Natural killer cell treated with Interleukin-12 subunit alpha and Interleukin-12 subunit beta and Interleukin-15 and Interleukin-18, amount 100 ng/mL, for 72 hours (primary cell): ENCODE measurements at regions not wholly inside any gene's neighbourhood (a gene's known extent, or its start where the extent isn't known, plus 50 kb on each side); places are given as distances from the start of the nearest gene placed in this dataset.

Experiments
- ATAC-seq, 2 donors: fragments of 150-1000 bp; cut with Tn5 transposase in 1 of 2; sonication (Bioruptor Pico), chemical (Tn5 transposase) in 1 of 2; 2 replicates each; pipeline ENCODE4 v1.10.0; 2021
- DNase-seq: peaks from one replicate; pipeline ENCODE4 v3.0.0; 2022; ENCODE audit warnings: low spot score
- H3K27ac Mint-ChIP-seq, 2 donors: 1 replicate in 1 of 2; 2 replicates in 1 of 2; pipeline ENCODE4 v1.8.0; 2022; ENCODE audit warnings: mixed read lengths in 2 of 2, mild to moderate bottlenecking in 1 of 2, moderate library complexity in 1 of 2
- H3K27me3 Mint-ChIP-seq, 2 donors: 1 replicate in 1 of 2; 2 replicates in 1 of 2; pipeline ENCODE4 v1.8.0; 2022; ENCODE audit warnings: mixed read lengths in 2 of 2
- H3K36me3 Mint-ChIP-seq: one replicate; pipeline ENCODE4 v1.8.0; 2022; ENCODE audit warnings: mixed read lengths
- H3K4me1 Mint-ChIP-seq, 2 donors: 1 replicate in 1 of 2; 2 replicates in 1 of 2; pipeline ENCODE4 v1.8.0; 2022; ENCODE audit warnings: low read depth in 2 of 2, mixed read lengths in 2 of 2, mild to moderate bottlenecking in 1 of 2
- H3K4me3 Mint-ChIP-seq: one replicate; pipeline ENCODE4 v1.8.0; 2022; ENCODE audit warnings: mixed read lengths
- H3K9me3 Mint-ChIP-seq: 2 replicates; pipeline ENCODE4 v1.8.0; 2022; ENCODE audit warnings: mixed read lengths

DNA sequence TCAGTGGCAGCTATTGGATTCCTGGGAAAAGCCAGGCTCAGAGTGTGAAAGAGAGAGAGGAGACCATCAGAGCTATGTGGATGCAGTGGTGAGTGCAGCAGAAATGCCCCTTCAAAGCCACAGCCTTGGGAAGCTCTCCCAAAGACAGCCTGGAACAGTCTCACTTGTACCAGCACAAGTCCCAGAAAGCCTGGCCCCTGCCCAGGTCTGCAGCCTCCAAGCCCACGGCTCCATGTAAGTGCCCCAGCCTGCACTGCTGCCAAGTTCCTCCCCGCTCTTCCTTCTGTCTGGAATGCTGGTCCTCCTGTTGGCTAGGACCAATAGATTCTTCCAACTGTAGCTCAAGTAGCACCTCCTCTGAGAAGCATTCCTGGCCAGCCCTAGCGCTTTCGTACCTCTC, 539.7 kb downstream of the MIAT start:
- H3K27me3 Mint-ChIP-seq, result peaks cover 19 to 28% of the 10 kb centered on the region in 2 donors
- H3K9me3 Mint-ChIP-seq, result no peaks in the 10 kb centered on the region
- H3K36me3 Mint-ChIP-seq, result no peaks in the 10 kb centered on the region
- no peak overlapping the region for H3K27ac Mint-ChIP-seq
- no peak for ATAC-seq
- no peak overlapping the region for H3K4me3 Mint-ChIP-seq
- no peaks in the 10 kb centered on the region for H3K4me1 Mint-ChIP-seq
- DNase-seq, result no peak

GRCh38 chr22:27197618-27198017, 540.2 kb downstream of the MIAT start:
- Mint-ChIP-seq H3K27ac (no peak overlapping the region), H3K4me1 (no peaks in the 10 kb centered on the region), H3K36me3 (no peaks in the 10 kb centered on the region), H3K9me3 (no peaks in the 10 kb centered on the region), H3K27me3 (peaks cover 19 to 28% of the 10 kb centered on the region in 2 donors), H3K4me3 (no peak overlapping the region)
- ATAC-seq (no peak), DNase-seq (no peak)

DNA sequence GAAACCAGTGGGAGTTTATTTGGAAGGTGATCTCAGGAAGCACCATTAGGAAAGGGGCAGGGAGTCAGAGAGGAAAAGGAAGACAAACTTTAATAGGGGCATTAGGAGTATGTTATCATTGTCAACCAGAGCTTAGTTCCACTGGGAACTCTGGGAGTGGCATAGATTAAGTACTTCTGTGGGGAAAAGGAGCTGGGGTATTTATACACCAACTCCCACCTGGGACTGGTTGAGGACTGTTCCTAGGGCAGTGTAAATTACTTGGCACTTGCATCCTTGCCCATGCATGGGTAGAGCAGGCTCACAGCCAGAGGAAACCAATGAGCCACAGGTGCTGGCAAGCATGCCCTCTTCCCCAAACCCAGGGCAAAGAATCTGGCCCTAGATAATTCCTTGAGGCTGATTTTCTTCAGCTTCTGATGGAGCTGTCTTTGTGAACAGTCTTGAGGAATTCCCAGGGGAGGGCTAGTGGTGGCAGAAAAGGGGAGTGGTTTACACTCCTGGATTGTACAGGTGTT, 541.2 kb downstream of the MIAT start:
- H3K27me3 Mint-ChIP-seq, result peaks cover 21 to 29% of the 10 kb centered on the region in 2 donors
- H3K4me3 Mint-ChIP-seq, result no peak overlapping the region
- H3K4me1 Mint-ChIP-seq, result no peaks in the 10 kb centered on the region
- no peak overlapping the region for H3K27ac Mint-ChIP-seq
- no peaks in the 10 kb centered on the region for H3K9me3 Mint-ChIP-seq
- no peaks in the 10 kb centered on the region for H3K36me3 Mint-ChIP-seq
- no peak for DNase-seq
- no peak for ATAC-seq

DNA sequence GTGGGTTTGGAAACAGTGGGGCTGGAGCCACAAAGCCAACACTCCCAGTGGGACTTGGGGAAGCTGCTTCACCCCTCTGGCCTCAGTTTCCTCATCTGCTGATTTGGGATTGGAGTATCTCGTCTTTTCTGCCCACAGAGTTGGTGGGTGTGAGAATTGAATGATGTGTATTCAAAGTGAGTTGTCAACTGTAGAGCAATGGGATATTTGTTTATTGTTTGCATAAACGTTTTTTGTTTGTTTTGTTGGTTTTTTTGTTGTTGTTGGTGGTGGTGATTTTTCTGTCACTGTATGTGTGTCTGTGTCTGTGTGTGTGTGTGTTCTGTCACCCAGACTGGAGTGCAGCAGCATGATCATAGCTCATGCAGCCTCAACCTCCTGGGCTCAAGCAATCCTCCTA, 542.0 kb downstream of the MIAT start:
- Mint-ChIP-seq H3K4me1 (no peaks in the 10 kb centered on the region), H3K36me3 (no peaks in the 10 kb centered on the region), H3K9me3 (no peaks in the 10 kb centered on the region), H3K27me3 (peaks cover 26 to 35% of the 10 kb centered on the region in 2 donors), H3K27ac (no peak overlapping the region), H3K4me3 (no peak overlapping the region)
- DNase-seq (no peak), ATAC-seq (no peak)

- H3K4me1 Mint-ChIP-seq, result no peaks in the 10 kb centered on the region
- DNase-seq (no peak), ATAC-seq (no peak)
- peaks cover 24 to 35% of the 10 kb centered on the region in 2 donors for H3K27me3 Mint-ChIP-seq
- no peak overlapping the region for H3K4me3 Mint-ChIP-seq
- H3K27ac Mint-ChIP-seq, result no peak overlapping the region
- no peaks in the 10 kb centered on the region for H3K9me3 Mint-ChIP-seq
- H3K36me3 Mint-ChIP-seq, result no peaks in the 10 kb centered on the region
These were observed 543.9 kb downstream of the MIAT start for GRCh38 chr22:27201276-27201675.

DNA sequence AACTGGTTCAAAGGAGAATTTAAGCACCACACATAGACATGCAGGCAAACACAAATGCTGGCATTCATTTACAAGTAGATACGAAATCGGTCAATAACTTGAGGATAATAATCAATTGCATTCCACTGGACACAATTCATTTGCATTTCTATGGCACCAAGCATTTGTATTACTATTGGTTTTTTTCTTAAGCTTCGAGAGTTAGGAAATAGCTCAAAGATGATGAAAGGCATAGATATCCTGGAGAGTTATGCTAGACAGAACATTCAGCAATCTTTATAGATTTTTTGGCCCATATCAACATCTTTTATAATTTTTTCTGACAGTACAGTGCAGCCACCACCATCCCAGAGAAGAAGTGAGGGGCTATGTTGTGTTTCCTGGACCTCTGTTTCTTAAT, 544.4 kb downstream of the MIAT start:
- Mint-ChIP-seq H3K36me3 (no peaks in the 10 kb centered on the region), H3K9me3 (no peaks in the 10 kb centered on the region)
- no peak for ATAC-seq

DNA sequence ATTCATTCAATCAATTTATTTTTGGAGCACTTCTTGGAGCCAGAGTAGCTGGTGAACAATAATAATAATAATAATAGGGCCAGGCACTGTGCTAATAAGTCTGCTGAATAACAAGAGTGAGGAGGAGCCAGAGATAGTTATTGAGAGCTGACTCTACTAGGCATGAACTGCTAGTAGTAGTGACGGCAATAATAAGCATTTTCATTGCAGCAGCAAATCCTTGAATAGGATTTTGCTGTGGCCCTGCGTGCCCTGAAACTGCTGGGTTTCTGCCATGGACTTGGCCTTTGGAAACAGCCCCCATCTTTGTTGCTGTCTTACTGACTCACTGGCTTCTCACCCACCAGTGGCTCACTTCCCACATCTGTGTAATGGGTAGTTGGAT, 545.9 kb downstream of the MIAT start:
- Mint-ChIP-seq H3K36me3 (no peaks in the 10 kb centered on the region), H3K9me3 (no peaks in the 10 kb centered on the region), H3K4me1 (no peaks in the 10 kb centered on the region), H3K27ac (no peak overlapping the region), H3K27me3 (peaks cover 17 to 19% of the 10 kb centered on the region in 2 donors), H3K4me3 (no peak overlapping the region)
- no peak for ATAC-seq
- DNase-seq, result no peak

More for the DNA sequence above, 544.4 kb downstream of the MIAT start:
- Mint-ChIP-seq H3K4me1 (no peaks in the 10 kb centered on the region), H3K27me3 (peaks cover 22 to 30% of the 10 kb centered on the region in 2 donors), H3K4me3 (no peak overlapping the region), H3K27ac (no peak overlapping the region)
- DNase-seq, result no peak

GRCh38 chr22:27204280-27204679, 546.9 kb downstream of the MIAT start:
- no peak for ATAC-seq
- DNase-seq, result no peak
- Mint-ChIP-seq H3K4me1 (no peaks in the 10 kb centered on the region), H3K4me3 (no peak overlapping the region), H3K27ac (no peak overlapping the region), H3K27me3 (peaks cover 15 to 19% of the 10 kb centered on the region in 2 donors), H3K36me3 (no peaks in the 10 kb centered on the region), H3K9me3 (no peaks in the 10 kb centered on the region)

GRCh38 chr22:27204817-27205216, 547.4 kb downstream of the MIAT start:
- Mint-ChIP-seq H3K4me3 (no peak overlapping the region), H3K36me3 (no peaks in the 10 kb centered on the region), H3K27ac (no peak overlapping the region), H3K27me3 (peaks cover 15 to 16% of the 10 kb centered on the region in 2 donors), H3K4me1 (no peaks in the 10 kb centered on the region), H3K9me3 (no peaks in the 10 kb centered on the region)
- no peak for ATAC-seq
- DNase-seq, result no peak

- ATAC-seq (no peak), DNase-seq (no peak)
- Mint-ChIP-seq H3K27ac (no peak overlapping the region), H3K4me1 (no peaks in the 10 kb centered on the region), H3K9me3 (no peaks in the 10 kb centered on the region), H3K36me3 (no peaks in the 10 kb centered on the region), H3K27me3 (peaks cover 13% of the 10 kb centered on the region in 2 donors), H3K4me3 (no peak overlapping the region)
These were observed 548.3 kb downstream of the MIAT start for GRCh38 chr22:27205492-27206373.

DNA sequence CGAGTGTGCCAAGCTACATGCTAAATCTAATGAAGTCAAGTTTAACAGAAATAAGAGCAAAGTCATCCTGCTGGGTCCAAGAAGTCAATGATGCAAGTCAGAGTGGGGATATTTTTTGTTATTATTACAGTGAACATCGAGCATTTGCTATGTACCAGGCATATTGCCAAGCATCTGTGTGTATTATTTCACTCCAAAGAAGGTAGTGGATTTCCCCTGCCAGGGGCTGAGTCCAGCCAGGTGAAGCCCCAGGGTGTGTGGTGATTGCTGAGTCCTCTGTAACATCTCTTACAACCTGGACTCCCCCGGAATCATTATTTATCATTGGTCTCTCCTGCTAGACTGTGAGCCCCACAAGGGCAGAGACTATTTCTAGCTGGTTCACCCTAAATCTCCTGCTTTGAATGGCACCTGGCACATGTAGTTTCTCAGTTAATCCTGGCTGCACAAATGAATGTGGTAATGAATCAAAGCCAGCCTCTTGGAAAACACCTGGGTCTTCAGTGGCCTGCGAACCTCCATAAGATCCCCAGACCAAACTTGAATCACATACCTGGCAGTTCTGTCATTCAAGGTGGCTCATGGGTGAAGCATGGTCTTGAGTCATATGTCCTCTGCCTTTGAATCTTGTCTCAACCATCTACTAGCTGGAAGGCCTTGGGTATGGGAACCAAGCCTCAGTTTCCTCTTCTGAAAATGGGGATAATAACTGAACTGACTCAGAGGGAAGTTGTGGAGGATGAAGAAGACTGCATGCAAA, 549.2 kb downstream of the MIAT start:
- H3K27me3 Mint-ChIP-seq, result peaks cover 11 to 12% of the 10 kb centered on the region in 2 donors
- DNase-seq (no peak), ATAC-seq (no peak)
- no peaks in the 10 kb centered on the region for H3K9me3 Mint-ChIP-seq
- H3K4me1 Mint-ChIP-seq, result no peaks in the 10 kb centered on the region
- H3K4me3 Mint-ChIP-seq, result no peak overlapping the region
- H3K36me3 Mint-ChIP-seq, result no peaks in the 10 kb centered on the region
- no peak overlapping the region for H3K27ac Mint-ChIP-seq

DNA sequence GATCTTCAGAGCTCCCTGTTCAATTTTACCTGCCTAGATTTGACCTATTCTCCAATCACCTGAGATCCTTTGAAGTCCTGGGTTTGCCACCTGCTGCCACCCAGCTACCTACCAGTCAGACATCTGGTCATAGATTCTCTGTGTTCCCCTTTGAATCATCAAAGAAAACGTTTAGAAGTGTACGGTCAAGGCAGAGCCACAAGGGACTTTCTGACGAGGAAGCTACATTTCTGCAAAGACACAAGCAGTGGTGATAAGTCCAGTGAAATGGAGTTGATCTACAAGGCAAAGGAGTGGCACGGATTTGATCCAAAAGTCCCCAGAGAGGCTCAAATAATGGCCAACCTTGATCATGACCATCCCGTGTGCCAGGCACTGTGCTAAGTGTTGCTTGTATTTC, 549.9 kb downstream of the MIAT start:
- no peaks in the 10 kb centered on the region for H3K36me3 Mint-ChIP-seq
- ATAC-seq (no peak), DNase-seq (no peak)
- H3K27me3 Mint-ChIP-seq, result peaks cover 14 to 16% of the 10 kb centered on the region in 2 donors
- H3K4me3 Mint-ChIP-seq, result no peak overlapping the region
- H3K9me3 Mint-ChIP-seq, result no peaks in the 10 kb centered on the region
- no peaks in the 10 kb centered on the region for H3K4me1 Mint-ChIP-seq
- H3K27ac Mint-ChIP-seq, result no peak overlapping the region

DNA sequence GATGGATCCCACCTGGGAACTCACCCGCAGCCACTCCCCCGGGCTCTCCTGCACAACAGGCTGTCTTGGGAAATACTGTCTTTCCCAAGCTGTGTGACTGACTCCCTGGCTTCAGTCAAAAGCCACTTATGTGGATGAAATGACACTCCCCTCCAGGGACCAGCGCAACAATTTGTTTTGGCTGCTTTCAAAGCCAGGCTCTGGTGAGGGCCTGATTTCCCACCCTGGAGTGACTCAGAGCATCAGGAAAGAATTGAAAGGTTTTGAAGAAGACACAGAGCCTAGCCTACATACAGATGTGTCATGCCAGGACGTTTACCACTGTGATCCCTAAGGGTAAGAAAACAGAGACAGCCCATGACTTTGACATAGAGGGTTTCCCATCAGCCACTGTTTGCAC, 550.5 kb downstream of the MIAT start:
- DNase-seq (no peak), ATAC-seq (no peak)
- H3K27ac Mint-ChIP-seq, result no peak overlapping the region
- H3K36me3 Mint-ChIP-seq, result no peaks in the 10 kb centered on the region
- H3K4me3 Mint-ChIP-seq, result no peak overlapping the region
- H3K4me1 Mint-ChIP-seq, result peaks cover 0 to 3% of the 10 kb centered on the region in 2 donors
- H3K9me3 Mint-ChIP-seq, result no peaks in the 10 kb centered on the region
- peaks cover 19% of the 10 kb centered on the region in 2 donors for H3K27me3 Mint-ChIP-seq

GRCh38 chr22:27210111-27210730, 552.8 kb downstream of the MIAT start:
- Mint-ChIP-seq H3K36me3 (no peaks in the 10 kb centered on the region), H3K4me1 (peaks cover 0 to 3% of the 10 kb centered on the region in 2 donors), H3K9me3 (no peaks in the 10 kb centered on the region), H3K27me3 (peaks cover 20 to 30% of the 10 kb centered on the region in 2 donors), H3K27ac (no peak overlapping the region), H3K4me3 (no peak overlapping the region)
- DNase-seq (no peak), ATAC-seq (no peak)
